ENCODE measurements at regions not wholly inside any gene's neighbourhood (a gene's known extent, or its start where the extent isn't known, plus 50 kb on each side); places are given as distances from the start of the nearest gene placed in this dataset.

GRCh38 chr13:97742084-97742483 lies 211.4 kb upstream of the IPO5 start:
- ChIA-PET CTCF (no interaction called here), POLR2A (no interaction called here)
- Mint-ChIP-seq H3K36me3 (ENCODE audit: low read depth) (no peaks in the 10 kb centered on the region), H3K27me3 (peaks cover 2% of the 10 kb centered on the region), H3K27ac (no peak overlapping the region), H3K4me1 (no peaks in the 10 kb centered on the region), H3K4me3 (no peak overlapping the region), H3K9me3 (ENCODE audit: low read depth) (no peaks in the 10 kb centered on the region)
- intact Hi-C loops (cut with DNase I, micrococcal nuclease), result no loop called here
- DNase-seq, result no peak
- no peak for ATAC-seq

- Mint-ChIP-seq H3K9me3 (ENCODE audit: low read depth) (no peaks in the 10 kb centered on the region), H3K36me3 (ENCODE audit: low read depth) (no peaks in the 10 kb centered on the region), H3K4me1 (no peaks in the 10 kb centered on the region), H3K4me3 (no peak overlapping the region), H3K27ac (no peak overlapping the region), H3K27me3 (peaks cover 2% of the 10 kb centered on the region)
- intact Hi-C loops (cut with DNase I, micrococcal nuclease), result no loop called here
- CTCF ChIA-PET, result no interaction called here
- no peak for DNase-seq
- POLR2A ChIA-PET, result no interaction called here
- no peak for ATAC-seq
Observed at GRCh38 chr13:97743938-97744337, 209.5 kb upstream of the IPO5 start.

DNA sequence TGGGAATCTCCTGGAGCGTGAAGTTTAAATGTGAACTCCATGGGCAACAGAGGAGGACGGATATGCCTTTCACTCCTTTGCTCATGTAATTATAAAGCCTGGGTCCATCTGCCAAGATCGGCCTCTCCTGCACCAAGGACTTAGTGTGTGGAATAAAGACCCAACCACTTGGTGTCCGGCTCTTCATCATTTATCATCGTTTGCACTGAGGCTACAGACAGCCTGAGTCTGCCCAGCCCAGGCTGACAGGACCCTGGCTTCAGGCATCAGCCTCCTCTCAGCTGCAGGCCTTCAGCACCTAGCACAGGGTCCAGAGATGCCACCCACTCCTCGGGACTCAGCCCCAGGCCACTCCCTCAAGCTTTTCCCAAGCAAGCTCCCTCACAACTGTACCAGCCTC lies 206.8 kb upstream of the IPO5 start:
- Mint-ChIP-seq H3K9me3 (ENCODE audit: low read depth) (no peaks in the 10 kb centered on the region), H3K27me3 (no peaks in the 10 kb centered on the region), H3K27ac (no peak overlapping the region), H3K4me1 (no peaks in the 10 kb centered on the region), H3K36me3 (ENCODE audit: low read depth) (no peaks in the 10 kb centered on the region), H3K4me3 (no peak overlapping the region)
- no peak for ATAC-seq
- DNase-seq, result no peak
- ChIA-PET CTCF (no interaction called here), POLR2A (no interaction called here)
- intact Hi-C loops (cut with DNase I, micrococcal nuclease), result no loop called here

- intact Hi-C loops (cut with DNase I, micrococcal nuclease), result no loop called here
- peaks cover 5% of the 10 kb centered on the region for H3K27me3 Mint-ChIP-seq
- H3K4me3 Mint-ChIP-seq, result no peak overlapping the region
- CTCF ChIA-PET, result no interaction called here
- no peaks in the 10 kb centered on the region for H3K4me1 Mint-ChIP-seq
- ATAC-seq (no peak), DNase-seq (peak; percentile 4)
- H3K36me3 Mint-ChIP-seq (ENCODE audit: low read depth), result no peaks in the 10 kb centered on the region
- H3K27ac Mint-ChIP-seq, result no peak overlapping the region
- no peaks in the 10 kb centered on the region for H3K9me3 Mint-ChIP-seq (ENCODE audit: low read depth)
- POLR2A ChIA-PET, result no interaction called here
Observed at GRCh38 chr13:97749174-97749573, 204.3 kb upstream of the IPO5 start.

- no peaks in the 10 kb centered on the region for H3K4me1 Mint-ChIP-seq
- no peak overlapping the region for H3K4me3 Mint-ChIP-seq
- ChIA-PET POLR2A (no interaction called here), CTCF (interaction anchor here (0.6 kb wide), 1 partner anchor 725 kb away, joined by 3 read pairs; no protein-coding TSS in a partner anchor)
- peaks cover 9% of the 10 kb centered on the region for H3K27me3 Mint-ChIP-seq
- no peak overlapping the region for H3K27ac Mint-ChIP-seq
- intact Hi-C loops (cut with DNase I, micrococcal nuclease), result no loop called here
- ATAC-seq (no peak), DNase-seq (no peak)
- H3K36me3 Mint-ChIP-seq (ENCODE audit: low read depth), result no peaks in the 10 kb centered on the region
- no peaks in the 10 kb centered on the region for H3K9me3 Mint-ChIP-seq (ENCODE audit: low read depth)
Observed at GRCh38 chr13:97751477-97751876, 202.0 kb upstream of the IPO5 start.

DNA sequence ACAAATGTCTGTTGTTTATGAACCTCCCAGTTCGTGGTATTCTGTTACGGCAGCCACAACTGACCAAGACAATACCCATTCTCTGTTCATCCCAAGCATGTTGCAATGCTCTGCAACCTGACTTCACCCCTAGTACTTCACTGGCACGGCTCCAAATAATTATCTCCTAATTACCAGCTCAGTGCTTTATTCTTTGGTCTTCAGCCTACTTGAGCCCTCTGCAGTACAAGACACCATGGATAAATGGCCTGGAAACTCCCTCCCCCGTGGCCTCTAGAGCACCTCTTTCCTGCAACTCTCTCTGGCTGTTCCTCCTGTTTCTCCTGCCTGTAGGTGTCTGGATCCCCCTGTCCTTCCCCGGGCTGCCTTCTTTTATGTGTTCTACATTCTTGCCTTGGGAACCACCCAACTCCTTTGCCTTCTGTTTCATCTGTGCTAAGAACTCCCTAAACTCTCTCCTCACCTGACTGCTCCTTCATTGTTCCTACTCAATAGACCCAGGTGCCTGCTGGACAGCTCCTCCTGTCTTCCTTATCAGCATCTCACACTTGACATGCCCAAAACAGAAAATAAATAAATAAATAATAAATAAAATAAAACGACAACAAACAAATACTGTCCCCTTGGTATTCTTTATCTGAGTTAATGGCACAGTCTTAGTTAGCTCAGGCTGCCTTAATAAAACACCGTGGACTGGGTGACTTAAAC lies 200.4 kb upstream of the IPO5 start:
- ATAC-seq (no peak), DNase-seq (no peak)
- CTCF ChIA-PET, result no interaction called here
- Mint-ChIP-seq H3K27ac (no peak overlapping the region), H3K9me3 (ENCODE audit: low read depth) (no peaks in the 10 kb centered on the region), H3K4me3 (no peak overlapping the region), H3K36me3 (ENCODE audit: low read depth) (no peaks in the 10 kb centered on the region), H3K27me3 (peaks cover 10% of the 10 kb centered on the region), H3K4me1 (no peaks in the 10 kb centered on the region)
- intact Hi-C loops (cut with DNase I, micrococcal nuclease), result no loop called here
- POLR2A ChIA-PET, result no interaction called here

DNA sequence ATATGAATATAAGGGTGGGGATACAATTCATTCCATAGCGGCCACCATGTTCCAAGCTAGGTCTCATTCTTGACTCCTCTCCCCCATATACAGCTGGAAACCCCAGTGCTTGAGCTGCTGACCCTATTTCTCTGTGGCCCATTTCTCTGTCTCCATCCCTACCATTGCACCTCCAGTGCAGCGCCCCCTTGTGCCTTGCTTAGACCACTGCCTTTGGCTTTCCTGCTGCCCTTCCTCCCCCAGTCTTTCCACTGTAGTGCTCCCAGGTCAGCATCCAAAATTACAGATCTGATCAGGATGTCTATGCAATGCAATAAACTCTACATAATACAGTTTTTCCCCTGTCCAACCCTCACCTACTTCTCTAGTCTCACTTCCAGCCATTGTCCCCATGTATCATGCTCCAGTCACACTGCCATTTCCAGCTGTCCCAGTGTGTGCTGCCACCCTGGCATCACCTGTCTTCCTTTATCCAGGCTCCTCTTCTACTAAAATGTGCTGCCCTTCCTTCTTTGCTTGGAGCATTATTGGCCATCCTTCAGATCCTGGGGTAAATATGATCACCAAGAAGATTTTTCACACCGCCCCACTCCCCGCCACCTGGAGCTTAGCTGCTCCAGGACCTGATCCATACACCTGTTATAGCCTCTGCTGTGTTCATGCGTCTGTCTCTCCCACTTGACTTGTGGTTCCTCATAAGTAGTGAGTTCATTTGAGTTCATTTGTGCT lies 199.4 kb upstream of the IPO5 start:
- Mint-ChIP-seq H3K27ac (no peak overlapping the region), H3K9me3 (ENCODE audit: low read depth) (no peaks in the 10 kb centered on the region), H3K27me3 (peaks cover 10% of the 10 kb centered on the region), H3K4me3 (no peak overlapping the region), H3K4me1 (no peaks in the 10 kb centered on the region), H3K36me3 (ENCODE audit: low read depth) (no peaks in the 10 kb centered on the region)
- ATAC-seq, result no peak
- ChIA-PET POLR2A (no interaction called here), CTCF (no interaction called here)
- peak; percentile 31 for DNase-seq
- intact Hi-C loops (cut with DNase I, micrococcal nuclease), result no loop called here

DNA sequence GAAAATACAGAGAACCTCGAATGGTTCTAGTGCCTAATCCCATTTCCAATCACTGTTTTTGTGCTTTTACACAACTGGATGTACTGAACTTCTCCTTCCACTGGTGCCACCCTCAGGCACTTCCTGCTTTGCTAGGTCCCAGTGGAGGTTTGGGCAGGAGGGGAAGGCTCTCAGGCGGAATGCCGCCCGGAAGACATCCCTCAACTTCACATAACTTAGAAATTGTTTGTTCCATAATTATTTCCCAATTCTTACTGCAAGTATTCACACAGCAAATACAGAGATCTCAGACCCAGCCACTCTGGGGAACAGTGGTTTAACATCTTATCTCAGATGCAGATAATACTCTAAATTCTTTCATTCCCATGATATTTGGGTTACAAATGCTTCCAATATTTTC lies 195.7 kb upstream of the IPO5 start:
- H3K27ac Mint-ChIP-seq, result no peak overlapping the region
- ChIA-PET POLR2A (no interaction called here), CTCF (no interaction called here)
- intact Hi-C loops (cut with DNase I, micrococcal nuclease), result no loop called here
- no peaks in the 10 kb centered on the region for H3K4me1 Mint-ChIP-seq
- H3K36me3 Mint-ChIP-seq (ENCODE audit: low read depth), result no peaks in the 10 kb centered on the region
- ATAC-seq (no peak), DNase-seq (no peak)
- H3K4me3 Mint-ChIP-seq, result no peak overlapping the region
- H3K9me3 Mint-ChIP-seq (ENCODE audit: low read depth), result no peaks in the 10 kb centered on the region
- H3K27me3 Mint-ChIP-seq, result peaks cover 15% of the 10 kb centered on the region

GRCh38 chr13:97758317-97758716 lies 195.2 kb upstream of the IPO5 start:
- Mint-ChIP-seq H3K9me3 (ENCODE audit: low read depth) (no peaks in the 10 kb centered on the region), H3K36me3 (ENCODE audit: low read depth) (no peaks in the 10 kb centered on the region), H3K27ac (no peak overlapping the region), H3K4me3 (no peak overlapping the region), H3K4me1 (no peaks in the 10 kb centered on the region), H3K27me3 (peaks cover 15% of the 10 kb centered on the region)
- intact Hi-C loops (cut with DNase I, micrococcal nuclease), result no loop called here
- ChIA-PET CTCF (interaction anchor here (0.6 kb wide), 1 partner anchor 20 kb away, joined by 3 read pairs; no protein-coding TSS in a partner anchor), POLR2A (no interaction called here)
- ATAC-seq (no peak), DNase-seq (no peak)

DNA sequence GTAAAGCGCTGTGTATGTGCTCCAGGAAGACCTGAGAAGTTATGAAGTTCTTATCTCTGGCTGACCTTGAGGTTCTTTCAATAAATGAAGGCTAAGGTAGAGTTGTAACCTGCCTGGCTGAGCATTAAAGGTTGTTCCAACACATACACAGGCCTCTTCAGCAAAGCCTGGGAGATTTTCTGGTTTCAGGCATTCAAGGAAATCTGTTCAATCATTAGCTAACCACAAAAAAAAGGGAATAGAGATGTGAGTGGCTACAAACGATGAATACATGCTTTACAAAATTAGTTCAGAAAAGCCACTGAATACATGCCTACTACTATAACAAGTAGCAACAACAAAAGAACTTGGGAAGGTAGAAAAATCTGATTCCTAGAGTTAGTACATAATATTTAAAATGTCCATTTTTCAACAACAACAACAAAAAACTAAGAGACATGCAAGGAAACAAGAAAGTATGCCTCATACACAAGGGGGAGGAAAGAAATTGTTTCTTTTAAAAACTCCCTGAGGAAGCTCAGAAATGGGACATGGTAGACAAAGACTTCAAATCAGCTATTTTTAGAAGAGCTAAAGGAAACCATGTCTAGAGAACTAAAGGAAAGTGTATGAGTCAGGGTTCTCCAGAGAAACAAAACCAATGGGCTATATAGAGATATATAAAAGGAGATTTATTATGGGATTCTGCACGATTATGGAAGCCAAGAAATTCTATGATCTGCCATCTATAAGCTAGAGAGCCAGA lies 191.5 kb upstream of the IPO5 start:
- Mint-ChIP-seq H3K4me1 (no peaks in the 10 kb centered on the region), H3K4me3 (no peak overlapping the region), H3K36me3 (ENCODE audit: low read depth) (no peaks in the 10 kb centered on the region), H3K27me3 (peaks cover 10% of the 10 kb centered on the region), H3K27ac (no peak overlapping the region), H3K9me3 (ENCODE audit: low read depth) (no peaks in the 10 kb centered on the region)
- no peak for DNase-seq
- ChIA-PET POLR2A (no interaction called here), CTCF (no interaction called here)
- ATAC-seq, result no peak
- intact Hi-C loops (cut with DNase I, micrococcal nuclease), result no loop called here

DNA sequence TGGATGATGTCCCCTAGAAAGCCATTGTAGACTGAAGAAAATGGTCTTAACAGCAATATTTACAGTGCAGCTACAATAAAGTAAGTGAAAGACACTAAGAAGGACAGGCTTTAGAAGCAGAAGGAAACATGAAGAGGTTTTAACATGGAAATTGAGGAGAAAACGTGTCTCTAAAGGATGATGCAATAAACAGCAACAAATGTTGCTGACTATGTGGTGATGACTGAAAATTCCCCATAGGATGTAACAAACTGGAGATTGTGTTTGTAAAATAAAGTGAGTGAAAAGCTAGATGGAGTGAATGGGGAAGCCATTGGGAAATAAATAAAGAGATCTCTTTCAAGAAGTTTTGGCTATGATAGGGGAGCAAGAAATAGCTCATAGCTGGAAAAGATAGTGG lies 186.7 kb upstream of the IPO5 start:
- no peak for ATAC-seq
- Mint-ChIP-seq H3K27ac (no peak overlapping the region), H3K4me3 (no peak overlapping the region), H3K27me3 (peaks cover 9% of the 10 kb centered on the region), H3K36me3 (ENCODE audit: low read depth) (no peaks in the 10 kb centered on the region), H3K9me3 (ENCODE audit: low read depth) (no peaks in the 10 kb centered on the region), H3K4me1 (no peaks in the 10 kb centered on the region)
- CTCF ChIA-PET, result no interaction called here
- POLR2A ChIA-PET, result no interaction called here
- intact Hi-C loops (cut with DNase I, micrococcal nuclease), result no loop called here
- no peak for DNase-seq

DNA sequence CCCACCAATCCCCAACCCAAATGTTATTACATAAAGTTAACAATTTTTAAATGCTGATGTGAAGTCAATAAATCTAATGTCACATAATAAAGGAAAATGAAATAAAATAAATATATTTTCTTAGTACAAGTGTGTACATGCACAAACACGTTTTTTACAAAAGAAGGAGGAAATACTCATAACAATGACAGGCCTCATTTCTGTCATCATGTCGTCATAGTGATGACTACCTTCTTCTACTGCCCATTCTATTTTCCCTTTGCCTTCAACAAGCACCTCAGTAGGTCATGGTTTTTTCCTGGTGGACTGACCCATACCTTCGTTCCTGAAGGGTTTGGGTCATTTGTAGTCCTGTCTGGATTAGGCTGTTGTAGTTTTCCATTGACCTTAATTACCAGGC lies 185.3 kb upstream of the IPO5 start:
- peaks cover 8% of the 10 kb centered on the region for H3K27me3 Mint-ChIP-seq
- no peak for DNase-seq
- no peak overlapping the region for H3K4me3 Mint-ChIP-seq
- CTCF ChIA-PET, result no interaction called here
- no peaks in the 10 kb centered on the region for H3K9me3 Mint-ChIP-seq (ENCODE audit: low read depth)
- no peak for ATAC-seq
- intact Hi-C loops (cut with DNase I, micrococcal nuclease), result no loop called here
- no peaks in the 10 kb centered on the region for H3K36me3 Mint-ChIP-seq (ENCODE audit: low read depth)
- no peak overlapping the region for H3K27ac Mint-ChIP-seq
- H3K4me1 Mint-ChIP-seq, result no peaks in the 10 kb centered on the region
- POLR2A ChIA-PET, result no interaction called here

All from activated CD4-positive, alpha-beta T cell treated with anti-CD3 and anti-CD28 coated beads for 36 hours (primary cell).